ENCODE measurements at regions not wholly inside any gene's neighbourhood (a gene's known extent, or its start where the extent isn't known, plus 50 kb on each side); places are given as distances from the start of the nearest gene placed in this dataset.

DNA sequence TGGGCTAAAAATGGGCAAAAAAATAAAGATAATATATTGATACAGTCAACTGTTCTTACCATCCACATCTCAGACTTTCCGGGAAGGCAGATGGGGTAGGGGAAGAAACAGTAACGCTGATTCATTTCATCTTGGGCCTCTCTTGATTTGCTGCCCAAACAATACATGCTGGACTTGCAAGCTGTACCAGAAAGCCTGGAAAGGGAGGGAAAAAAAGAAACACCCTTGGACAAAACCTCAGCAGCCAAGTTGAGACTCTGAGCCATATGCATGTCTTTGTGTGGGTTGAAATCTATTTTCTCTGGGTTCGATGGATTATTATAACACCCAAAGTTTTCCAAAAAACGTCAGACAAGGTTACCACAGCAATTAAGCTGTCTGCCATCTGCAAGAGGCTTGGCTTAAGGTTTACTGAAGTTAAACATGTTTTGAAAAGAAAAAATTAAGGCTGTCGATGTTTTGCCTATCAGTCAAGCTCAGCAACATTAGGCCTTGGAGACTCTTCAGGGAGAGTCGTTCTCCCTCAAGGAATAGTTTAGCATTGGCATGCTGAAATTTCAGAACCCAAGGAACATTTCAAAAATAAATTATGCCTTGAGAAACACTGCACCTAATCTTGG, 71.2 kb downstream of the PSMG1 start:
- no peak overlapping the region for H3K27ac ChIP-seq (replicated peaks; ENCODE audit: low read length)
- peaks cover 0 to 3% (median 0%) of the 10 kb centered on the region in 3 experiments for H3K27me3 ChIP-seq (ENCODE audit: control insufficient read depth in 3 of 3, insufficient read depth in 3 of 3, low read depth in 1 of 3, low read length in 3 of 3)
- H2AK5ac ChIP-seq (ENCODE audit: low read depth, low read length), result no peak overlapping the region
- H4K8ac ChIP-seq (ENCODE audit: low read depth, low read length), result no peak overlapping the region
- no peak overlapping the region for H2AFZ ChIP-seq (ENCODE audit: low read length)
- no peak overlapping the region for H3K4ac ChIP-seq (ENCODE audit: low read length)
- no peak overlapping the region for H3K23ac ChIP-seq (ENCODE audit: low read depth, low read length, poor library complexity)
- WGBS, 2 donors (ENCODE audit: extremely low coverage in 2 of 2, insufficient read length in 2 of 2, insufficient replicate concordance in 1 of 2), result no CpG with 5 or more reads among the region's 6 CpGs
- no peak overlapping the region for H2BK15ac ChIP-seq (ENCODE audit: low read length)
- no peaks in the 10 kb centered on the region for H3K9me3 ChIP-seq (replicated peaks in 1 of 2; ENCODE audit: control insufficient read depth in 2 of 2, insufficient read depth in 1 of 2, low read depth in 1 of 2, low read length in 2 of 2)
- H3K4me1 ChIP-seq (ENCODE audit: control insufficient read depth in 2 of 2, insufficient read depth in 1 of 2, low read depth in 1 of 2, low read length in 2 of 2), result peaks cover 0 to 2% of the 10 kb centered on the region in 2 donors
- no peak overlapping the region for H3K4me2 ChIP-seq (ENCODE audit: insufficient read depth, low read length, poor library complexity, severe bottlenecking)
- H2BK5ac ChIP-seq (ENCODE audit: low read length), result no peak overlapping the region
- no peak overlapping the region for H3K14ac ChIP-seq (ENCODE audit: low read length)
- H3K18ac ChIP-seq (ENCODE audit: low read length), result no peak overlapping the region
- H3K9ac ChIP-seq (ENCODE audit: low read depth, low read length, poor library complexity), result no peak overlapping the region
- H2BK12ac ChIP-seq (ENCODE audit: low read length), result no peak overlapping the region
- no peaks in the 10 kb centered on the region for H3K36me3 ChIP-seq (replicated peaks in 1 of 2; ENCODE audit: control insufficient read depth in 2 of 2, insufficient read depth in 2 of 2, low read length in 2 of 2)
- H3K4me3 ChIP-seq (ENCODE audit: low read length in 2 of 2), result no peak overlapping the region
- no peak for DNase-seq (ENCODE audit: low spot score)
- H4K91ac ChIP-seq (ENCODE audit: low read depth, low read length, poor library complexity), result no peak overlapping the region
- H2BK120ac ChIP-seq (ENCODE audit: low read depth, low read length), result no peak overlapping the region
- H3K79me1 ChIP-seq (ENCODE audit: low read depth, low read length), result no peaks in the 10 kb centered on the region

DNA sequence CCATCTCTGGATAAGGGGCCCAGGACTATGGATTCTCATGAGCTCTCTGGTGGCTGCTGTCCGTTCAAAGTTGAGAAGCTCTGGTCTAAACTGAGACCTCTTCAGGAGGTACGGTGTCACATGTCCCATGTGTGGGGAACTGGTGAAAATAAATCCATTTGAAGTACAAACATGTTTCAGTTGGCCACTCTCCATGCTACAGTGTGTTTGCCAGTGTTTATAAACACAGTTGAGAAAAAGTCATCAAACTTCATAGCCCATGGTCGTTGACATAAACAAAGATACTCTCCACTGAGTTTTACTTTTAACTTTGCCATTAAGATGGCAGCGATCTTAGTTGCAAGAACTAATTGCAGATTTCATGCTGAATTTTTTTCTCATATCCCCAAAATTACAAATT, 72.8 kb downstream of the PSMG1 start:
- peaks cover 0 to 3% (median 0%) of the 10 kb centered on the region in 3 experiments for H3K27me3 ChIP-seq (ENCODE audit: control insufficient read depth in 3 of 3, insufficient read depth in 3 of 3, low read depth in 1 of 3, low read length in 3 of 3)
- H3K36me3 ChIP-seq (replicated peaks in 1 of 2; ENCODE audit: control insufficient read depth in 2 of 2, insufficient read depth in 2 of 2, low read length in 2 of 2), result no peaks in the 10 kb centered on the region
- no peak overlapping the region for H3K14ac ChIP-seq (ENCODE audit: low read length)
- no peak overlapping the region for H2BK15ac ChIP-seq (ENCODE audit: low read length)
- no peak for DNase-seq (ENCODE audit: low spot score)
- H3K4ac ChIP-seq (ENCODE audit: low read length), result no peak overlapping the region
- no peak overlapping the region for H4K91ac ChIP-seq (ENCODE audit: low read depth, low read length, poor library complexity)
- no peak overlapping the region for H2BK12ac ChIP-seq (ENCODE audit: low read length)
- H3K4me1 ChIP-seq (ENCODE audit: control insufficient read depth in 2 of 2, insufficient read depth in 1 of 2, low read depth in 1 of 2, low read length in 2 of 2), result peaks cover 0 to 2% of the 10 kb centered on the region in 2 donors
- no peaks in the 10 kb centered on the region for H3K79me1 ChIP-seq (ENCODE audit: low read depth, low read length)
- H3K9ac ChIP-seq (ENCODE audit: low read depth, low read length, poor library complexity), result no peak overlapping the region
- no peak overlapping the region for H3K4me3 ChIP-seq (ENCODE audit: low read length in 2 of 2)
- H4K8ac ChIP-seq (ENCODE audit: low read depth, low read length), result no peak overlapping the region
- no peak overlapping the region for H3K4me2 ChIP-seq (ENCODE audit: insufficient read depth, low read length, poor library complexity, severe bottlenecking)
- H3K23ac ChIP-seq (ENCODE audit: low read depth, low read length, poor library complexity), result no peak overlapping the region
- H3K18ac ChIP-seq (ENCODE audit: low read length), result no peak overlapping the region
- H2AK5ac ChIP-seq (ENCODE audit: low read depth, low read length), result no peak overlapping the region
- H2AFZ ChIP-seq (ENCODE audit: low read length), result no peak overlapping the region
- H3K27ac ChIP-seq (replicated peaks; ENCODE audit: low read length), result no peak overlapping the region
- H2BK120ac ChIP-seq (ENCODE audit: low read depth, low read length), result no peak overlapping the region
- WGBS, 2 donors (ENCODE audit: extremely low coverage in 2 of 2, insufficient read length in 2 of 2, insufficient replicate concordance in 1 of 2), result no CpG with 5 or more reads among the region's 4 CpGs
- no peak overlapping the region for H2BK5ac ChIP-seq (ENCODE audit: low read length)
- H3K9me3 ChIP-seq (replicated peaks in 1 of 2; ENCODE audit: control insufficient read depth in 2 of 2, insufficient read depth in 1 of 2, low read depth in 1 of 2, low read length in 2 of 2), result no peaks in the 10 kb centered on the region

GRCh38 chr21:39109596-39110210, 73.5 kb downstream of the PSMG1 start:
- no peak for DNase-seq (ENCODE audit: low spot score)
- no peaks in the 10 kb centered on the region for H3K36me3 ChIP-seq (replicated peaks in 1 of 2; ENCODE audit: control insufficient read depth in 2 of 2, insufficient read depth in 2 of 2, low read length in 2 of 2)
- no peak overlapping the region for H3K4me2 ChIP-seq (ENCODE audit: insufficient read depth, low read length, poor library complexity, severe bottlenecking)
- H4K8ac ChIP-seq (ENCODE audit: low read depth, low read length), result no peak overlapping the region
- H2BK5ac ChIP-seq (ENCODE audit: low read length), result no peak overlapping the region
- no peak overlapping the region for H3K18ac ChIP-seq (ENCODE audit: low read length)
- no peak overlapping the region for H4K91ac ChIP-seq (ENCODE audit: low read depth, low read length, poor library complexity)
- no peak overlapping the region for H2BK15ac ChIP-seq (ENCODE audit: low read length)
- no peak overlapping the region for H2AFZ ChIP-seq (ENCODE audit: low read length)
- no peak overlapping the region for H2BK12ac ChIP-seq (ENCODE audit: low read length)
- H3K23ac ChIP-seq (ENCODE audit: low read depth, low read length, poor library complexity), result no peak overlapping the region
- H3K4ac ChIP-seq (ENCODE audit: low read length), result no peak overlapping the region
- H3K14ac ChIP-seq (ENCODE audit: low read length), result peak overlapping the region; percentile 33
- H3K9me3 ChIP-seq (replicated peaks in 1 of 2; ENCODE audit: control insufficient read depth in 2 of 2, insufficient read depth in 1 of 2, low read depth in 1 of 2, low read length in 2 of 2), result no peaks in the 10 kb centered on the region
- no peaks in the 10 kb centered on the region for H3K79me1 ChIP-seq (ENCODE audit: low read depth, low read length)
- peaks cover 0 to 2% of the 10 kb centered on the region in 2 donors for H3K4me1 ChIP-seq (ENCODE audit: control insufficient read depth in 2 of 2, insufficient read depth in 1 of 2, low read depth in 1 of 2, low read length in 2 of 2)
- no peak overlapping the region for H3K4me3 ChIP-seq (ENCODE audit: low read length in 2 of 2)
- no peak overlapping the region for H3K27ac ChIP-seq (replicated peaks; ENCODE audit: low read length)
- no CpG with 5 or more reads among the region's 9 CpGs for WGBS, 2 donors (ENCODE audit: extremely low coverage in 2 of 2, insufficient read length in 2 of 2, insufficient replicate concordance in 1 of 2)
- peaks cover 0 to 3% (median 0%) of the 10 kb centered on the region in 3 experiments for H3K27me3 ChIP-seq (ENCODE audit: control insufficient read depth in 3 of 3, insufficient read depth in 3 of 3, low read depth in 1 of 3, low read length in 3 of 3)
- H2BK120ac ChIP-seq (ENCODE audit: low read depth, low read length), result no peak overlapping the region
- no peak overlapping the region for H2AK5ac ChIP-seq (ENCODE audit: low read depth, low read length)
- no peak overlapping the region for H3K9ac ChIP-seq (ENCODE audit: low read depth, low read length, poor library complexity)

GRCh38 chr21:39109163-39109530, 74.1 kb downstream of the PSMG1 start:
- H3K14ac ChIP-seq (ENCODE audit: low read length), result no peak overlapping the region
- H3K27ac ChIP-seq (replicated peaks; ENCODE audit: low read length), result no peak overlapping the region
- H3K23ac ChIP-seq (ENCODE audit: low read depth, low read length, poor library complexity), result no peak overlapping the region
- H3K4me1 ChIP-seq (ENCODE audit: control insufficient read depth in 2 of 2, insufficient read depth in 1 of 2, low read depth in 1 of 2, low read length in 2 of 2), result peaks cover 0 to 2% of the 10 kb centered on the region in 2 donors
- H3K9me3 ChIP-seq (replicated peaks in 1 of 2; ENCODE audit: control insufficient read depth in 2 of 2, insufficient read depth in 1 of 2, low read depth in 1 of 2, low read length in 2 of 2), result peaks cover 0 to 3% of the 10 kb centered on the region in 2 donors
- no peak overlapping the region for H2BK12ac ChIP-seq (ENCODE audit: low read length)
- no peak overlapping the region for H4K91ac ChIP-seq (ENCODE audit: low read depth, low read length, poor library complexity)
- H2BK15ac ChIP-seq (ENCODE audit: low read length), result no peak overlapping the region
- no peak overlapping the region for H2BK5ac ChIP-seq (ENCODE audit: low read length)
- no peak overlapping the region for H2AK5ac ChIP-seq (ENCODE audit: low read depth, low read length)
- H3K79me1 ChIP-seq (ENCODE audit: low read depth, low read length), result no peaks in the 10 kb centered on the region
- no CpG with 5 or more reads among the region's 6 CpGs for whole genome bisulfite sequencing, 2 donors (ENCODE audit: extremely low coverage in 2 of 2, insufficient read length in 2 of 2, insufficient replicate concordance in 1 of 2)
- no peak overlapping the region for H3K4me2 ChIP-seq (ENCODE audit: insufficient read depth, low read length, poor library complexity, severe bottlenecking)
- no peak overlapping the region for H3K18ac ChIP-seq (ENCODE audit: low read length)
- no peak overlapping the region for H4K8ac ChIP-seq (ENCODE audit: low read depth, low read length)
- no peaks in the 10 kb centered on the region for H3K36me3 ChIP-seq (replicated peaks in 1 of 2; ENCODE audit: control insufficient read depth in 2 of 2, insufficient read depth in 2 of 2, low read length in 2 of 2)
- no peak overlapping the region for H3K9ac ChIP-seq (ENCODE audit: low read depth, low read length, poor library complexity)
- H3K27me3 ChIP-seq (ENCODE audit: control insufficient read depth in 3 of 3, insufficient read depth in 3 of 3, low read depth in 1 of 3, low read length in 3 of 3), result peaks cover 0 to 6% (median 0%) of the 10 kb centered on the region in 3 experiments
- H3K4ac ChIP-seq (ENCODE audit: low read length), result no peak overlapping the region
- DNase-seq (ENCODE audit: low spot score), result no peak
- no peak overlapping the region for H3K4me3 ChIP-seq (ENCODE audit: low read length in 2 of 2)
- no peak overlapping the region for H2BK120ac ChIP-seq (ENCODE audit: low read depth, low read length)
- H2AFZ ChIP-seq (ENCODE audit: low read length), result no peak overlapping the region
